ENCODE measurements at regions not wholly inside any gene's neighbourhood (a gene's known extent, or its start where the extent isn't known, plus 50 kb on each side); places are given as distances from the start of the nearest gene placed in this dataset.

DNA sequence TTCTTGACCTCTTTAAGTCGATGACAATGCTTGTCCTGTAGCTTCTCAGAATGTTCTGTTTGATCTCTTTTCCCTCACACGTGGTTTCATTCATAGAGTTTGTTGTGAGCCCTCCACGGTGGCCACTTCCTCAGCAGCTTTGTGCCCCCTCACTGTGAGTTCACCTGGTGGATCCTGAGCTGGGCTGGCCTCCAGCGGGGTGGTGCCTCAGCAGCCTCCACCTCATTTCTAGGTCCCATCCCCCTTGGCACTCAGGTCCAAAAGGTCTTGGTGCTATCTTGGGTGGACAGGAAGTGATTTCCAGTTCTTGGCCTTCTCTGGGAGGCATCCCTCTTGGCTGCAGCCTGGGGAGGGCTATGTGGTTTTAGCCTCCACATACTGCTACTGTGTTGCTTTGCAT, 203.2 kb upstream of the WSCD1 start:
- Histone ChIP-seq H3K4me3 (no peak overlapping the region), H3K36me3 (no peaks in the 10 kb centered on the region), H3K4me1 (no peaks in the 10 kb centered on the region), H3K27ac (no peak overlapping the region), H3K9me3 (no peaks in the 10 kb centered on the region), H3K27me3 (no peaks in the 10 kb centered on the region)
- TF ChIP-seq POLR2A (IDR thresholded peaks at IDR 0.05), result no peak
- TF ChIP-seq, protein P1, sequence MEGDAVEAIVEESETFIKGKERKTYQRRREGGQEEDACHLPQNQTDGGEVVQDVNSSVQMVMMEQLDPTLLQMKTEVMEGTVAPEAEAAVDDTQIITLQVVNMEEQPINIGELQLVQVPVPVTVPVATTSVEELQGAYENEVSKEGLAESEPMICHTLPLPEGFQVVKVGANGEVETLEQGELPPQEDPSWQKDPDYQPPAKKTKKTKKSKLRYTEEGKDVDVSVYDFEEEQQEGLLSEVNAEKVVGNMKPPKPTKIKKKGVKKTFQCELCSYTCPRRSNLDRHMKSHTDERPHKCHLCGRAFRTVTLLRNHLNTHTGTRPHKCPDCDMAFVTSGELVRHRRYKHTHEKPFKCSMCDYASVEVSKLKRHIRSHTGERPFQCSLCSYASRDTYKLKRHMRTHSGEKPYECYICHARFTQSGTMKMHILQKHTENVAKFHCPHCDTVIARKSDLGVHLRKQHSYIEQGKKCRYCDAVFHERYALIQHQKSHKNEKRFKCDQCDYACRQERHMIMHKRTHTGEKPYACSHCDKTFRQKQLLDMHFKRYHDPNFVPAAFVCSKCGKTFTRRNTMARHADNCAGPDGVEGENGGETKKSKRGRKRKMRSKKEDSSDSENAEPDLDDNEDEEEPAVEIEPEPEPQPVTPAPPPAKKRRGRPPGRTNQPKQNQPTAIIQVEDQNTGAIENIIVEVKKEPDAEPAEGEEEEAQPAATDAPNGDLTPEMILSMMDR (IDR thresholded peaks at IDR 0.05), result no peak
- no peak for DNase-seq

DNA sequence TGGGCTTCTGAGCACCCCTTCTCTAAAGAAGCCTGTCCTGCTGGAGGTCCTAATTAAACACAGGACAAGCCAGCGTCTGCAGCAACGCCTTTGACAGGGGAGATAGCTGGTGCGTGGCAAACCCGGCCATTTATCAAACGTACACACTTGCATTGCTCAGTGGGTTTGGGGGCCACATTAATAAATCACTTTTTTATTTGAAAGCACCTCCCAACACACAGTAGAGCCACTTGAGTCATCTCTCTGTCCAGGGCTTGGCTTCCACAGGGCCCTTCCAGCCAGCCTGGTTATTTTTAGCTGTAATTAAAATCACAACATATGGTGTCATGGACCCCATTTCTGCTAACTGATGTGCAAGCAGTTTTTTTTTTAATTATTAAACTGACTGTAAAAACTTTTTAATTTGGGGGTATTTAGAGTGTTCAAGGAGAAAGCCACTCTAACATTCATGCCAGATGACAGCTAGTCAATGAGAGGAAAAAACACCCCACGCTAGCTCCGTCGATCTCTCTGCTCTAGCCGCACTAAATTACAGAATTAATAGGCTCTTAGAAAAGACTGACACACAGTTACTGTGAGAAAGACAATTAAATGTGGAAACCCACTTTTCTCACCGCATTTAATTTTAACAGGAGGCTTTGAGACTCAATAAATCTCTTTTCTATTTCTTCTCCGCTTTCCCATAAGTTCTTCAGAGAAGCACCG, 201.0 kb upstream of the WSCD1 start:
- TF ChIP-seq POLR2A (IDR thresholded peaks at IDR 0.05), result no peak
- TF ChIP-seq, protein P1 (IDR thresholded peaks at IDR 0.05), result no peak
- Histone ChIP-seq H3K27me3 (no peaks in the 10 kb centered on the region), H3K9me3 (no peaks in the 10 kb centered on the region), H3K4me1 (no peaks in the 10 kb centered on the region), H3K27ac (no peak overlapping the region), H3K4me3 (no peak overlapping the region), H3K36me3 (no peaks in the 10 kb centered on the region)
- no peak for DNase-seq

DNA sequence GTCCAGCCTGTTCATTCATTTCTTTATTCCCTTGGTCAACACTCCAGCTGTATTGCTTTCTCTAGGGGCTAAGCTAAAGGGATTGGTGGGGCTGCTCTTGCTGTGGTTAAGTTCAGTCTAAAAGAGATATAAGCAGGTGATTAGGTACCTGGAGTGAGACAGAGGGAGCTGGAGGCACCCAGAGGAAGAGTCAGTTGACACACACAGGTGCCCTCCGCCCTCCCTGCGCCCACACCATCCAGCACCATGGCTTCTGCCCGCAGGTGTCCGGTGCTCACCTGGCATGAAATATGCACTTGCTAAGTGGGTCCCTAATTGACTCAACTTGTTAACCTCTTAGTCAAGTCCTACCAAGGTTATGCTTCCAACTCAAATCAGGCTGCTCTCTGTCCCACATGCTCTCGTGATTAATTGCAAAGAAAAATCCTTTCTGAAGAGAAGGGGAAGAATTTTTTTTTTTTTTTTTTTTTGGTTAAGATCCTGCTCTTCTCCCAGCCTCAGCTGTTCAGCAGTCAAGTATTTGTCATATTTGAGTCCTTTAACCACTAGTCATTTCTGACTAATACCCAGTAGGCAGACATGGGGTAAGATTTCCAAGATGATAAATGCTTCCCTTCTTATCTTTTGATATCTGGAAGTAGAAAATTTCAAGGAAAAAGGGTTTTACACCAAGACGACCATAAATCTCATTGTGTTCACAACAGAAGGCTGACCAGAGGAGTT, 199.8 kb upstream of the WSCD1 start:
- H3K4me3 ChIP-seq, result no peak overlapping the region
- TF ChIP-seq, protein P1 (IDR thresholded peaks at IDR 0.05), result no peak
- no peak for TF ChIP-seq POLR2A (IDR thresholded peaks at IDR 0.05)
- H3K36me3 ChIP-seq, result no peaks in the 10 kb centered on the region
- no peak for DNase-seq
- H3K4me1 ChIP-seq, result no peaks in the 10 kb centered on the region
- H3K27ac ChIP-seq, result no peak overlapping the region
- H3K9me3 ChIP-seq, result no peaks in the 10 kb centered on the region
- no peaks in the 10 kb centered on the region for H3K27me3 ChIP-seq

DNA sequence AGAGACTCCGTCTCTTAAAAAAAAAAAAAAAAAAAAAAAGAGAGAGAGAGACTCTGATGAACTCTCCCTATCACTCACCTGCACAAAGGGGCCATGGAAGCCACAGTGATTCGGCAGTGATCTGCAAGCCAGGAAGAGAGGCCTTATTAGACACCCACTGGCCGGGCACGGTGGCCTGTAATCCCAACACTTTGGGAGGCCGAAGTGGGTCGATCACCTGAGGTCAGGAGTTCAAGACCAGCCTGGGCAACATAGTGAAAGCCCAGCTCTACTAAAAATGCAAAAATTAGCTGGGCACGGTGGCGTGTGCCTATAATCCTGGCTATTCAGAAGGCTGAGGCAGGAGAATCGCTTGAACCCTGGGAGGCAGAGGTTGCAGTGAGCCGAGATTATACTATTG, 198.5 kb upstream of the WSCD1 start:
- no peaks in the 10 kb centered on the region for H3K36me3 ChIP-seq
- no peak for DNase-seq
- H3K27ac ChIP-seq, result no peak overlapping the region
- H3K4me1 ChIP-seq, result no peaks in the 10 kb centered on the region
- H3K9me3 ChIP-seq, result no peaks in the 10 kb centered on the region
- H3K4me3 ChIP-seq, result no peak overlapping the region
- no peaks in the 10 kb centered on the region for H3K27me3 ChIP-seq
- TF ChIP-seq, protein P1 (IDR thresholded peaks at IDR 0.05), result no peak
- TF ChIP-seq POLR2A (IDR thresholded peaks at IDR 0.05), result no peak

DNA sequence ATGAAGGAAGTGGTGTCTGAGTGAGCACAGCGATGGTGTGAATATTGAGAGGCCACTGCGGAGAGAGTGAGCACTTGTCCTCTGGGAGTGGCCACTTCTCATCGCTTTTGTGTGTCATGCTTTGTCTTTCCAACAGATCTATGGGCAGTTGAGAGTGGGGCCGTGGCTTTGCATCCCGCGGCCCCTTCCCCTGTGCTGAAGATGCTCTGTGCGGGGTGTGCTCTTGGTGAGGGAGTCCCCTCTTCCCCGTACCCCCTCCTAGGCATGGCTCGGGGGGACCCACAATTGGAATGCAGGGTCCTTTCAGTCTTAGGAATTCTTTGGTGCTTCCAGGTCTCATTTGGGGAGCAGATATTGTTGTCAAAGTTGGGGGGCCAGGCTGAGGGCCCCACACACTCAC, 197.3 kb upstream of the WSCD1 start:
- no peak overlapping the region for H3K27ac ChIP-seq
- DNase-seq, result no peak
- H3K9me3 ChIP-seq, result no peaks in the 10 kb centered on the region
- no peak overlapping the region for H3K4me3 ChIP-seq
- H3K27me3 ChIP-seq, result no peaks in the 10 kb centered on the region
- H3K36me3 ChIP-seq, result no peaks in the 10 kb centered on the region
- H3K4me1 ChIP-seq, result no peaks in the 10 kb centered on the region
- TF ChIP-seq POLR2A (IDR thresholded peaks at IDR 0.05), result no peak
- TF ChIP-seq, protein P1 (IDR thresholded peaks at IDR 0.05), result no peak

All from Peyer's patch (tissue), 4 donors.